LNCaP clone FGC (cell line): ENCODE measurements at regions not wholly inside any gene's neighbourhood (a gene's known extent, or its start where the extent isn't known, plus 50 kb on each side); places are given as distances from the start of the nearest gene placed in this dataset.

ENCODE experiments used
- DNase-seq: peaks from one replicate; pipeline ENCODE4 v3.0.0-alpha.2; 2011; ENCODE audit warnings: low read depth
- H3K4me3 ChIP-seq: 2 replicates; pipeline ENCODE4 v1.5.1; 2011; ENCODE audit warnings: mild to moderate bottlenecking, low read depth, low read length, control low read depth
- CTCF ChIP-seq: IDR thresholded peaks from 2 replicates; pipeline ENCODE4 v1.5.1; 2012; ENCODE audit warnings: mild to moderate bottlenecking; ENCODE audit not compliant: control insufficient read depth, insufficient read depth; ENCODE audit errors: extremely low read depth

- DNase-seq: no peak
- no peak for TF ChIP-seq CTCF
- H3K4me3 ChIP-seq: no peak overlapping the region
Observed at GRCh38 chr15:91491101-91491950, 362.2 kb upstream of the SLCO3A1 start.

- TF ChIP-seq CTCF: no peak
- H3K4me3 ChIP-seq: no peak overlapping the region
- no peak for DNase-seq
Observed at GRCh38 chr15:91496754-91497691, 356.5 kb upstream of the SLCO3A1 start.

DNA sequence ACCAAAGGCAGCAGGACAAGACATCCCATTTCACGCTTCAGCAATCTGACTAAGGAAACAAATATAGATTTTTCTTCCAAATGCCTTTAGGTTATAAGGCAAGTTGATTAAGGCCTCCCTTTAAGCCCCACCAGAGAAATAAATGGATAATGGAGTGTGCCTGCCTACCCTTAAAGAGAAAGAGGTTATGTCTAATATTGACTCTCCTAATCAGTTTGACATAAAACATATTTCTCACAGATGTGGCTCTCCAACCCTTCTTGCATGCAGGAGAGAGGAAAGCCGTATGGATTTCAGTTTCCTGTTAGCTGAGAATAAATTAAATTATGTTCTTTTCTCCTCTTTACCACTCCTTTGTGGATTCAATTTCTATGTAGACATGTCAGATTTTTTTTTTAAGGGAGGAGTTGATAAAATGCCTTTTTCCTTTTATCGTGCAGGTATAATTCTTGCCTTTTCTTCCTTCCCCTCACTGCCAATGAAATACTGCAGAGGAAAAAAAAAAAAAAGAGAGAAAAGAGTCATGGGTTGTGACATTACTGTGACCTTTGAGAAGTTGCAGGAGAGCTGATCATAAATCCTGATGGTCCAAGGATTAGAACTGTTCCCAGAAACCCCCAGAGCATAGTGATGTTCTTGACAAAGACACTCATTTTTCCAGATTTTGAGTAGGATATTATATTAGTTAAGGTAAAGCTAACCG, 355.3 kb upstream of the SLCO3A1 start:
- no peak for DNase-seq
- no peak overlapping the region for H3K4me3 ChIP-seq
- no peak for TF ChIP-seq CTCF

DNA sequence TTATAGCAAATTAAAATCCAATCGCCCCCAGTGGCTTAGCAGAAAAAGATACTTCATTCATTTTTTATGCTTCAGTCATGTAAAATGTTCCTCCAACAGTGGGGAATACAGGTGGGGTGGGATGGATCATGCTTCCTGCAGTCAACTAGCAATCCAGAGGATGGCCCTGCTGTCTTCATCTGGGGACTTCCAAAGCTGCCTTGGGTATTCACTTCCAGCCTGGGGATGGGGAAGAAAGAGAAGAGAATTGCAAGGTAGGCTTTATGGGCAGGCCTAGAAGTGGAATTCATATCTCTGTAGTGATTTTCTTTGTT, 354.8 kb upstream of the SLCO3A1 start:
- no peak overlapping the region for H3K4me3 ChIP-seq
- TF ChIP-seq CTCF: no peak
- DNase-seq: no peak

DNA sequence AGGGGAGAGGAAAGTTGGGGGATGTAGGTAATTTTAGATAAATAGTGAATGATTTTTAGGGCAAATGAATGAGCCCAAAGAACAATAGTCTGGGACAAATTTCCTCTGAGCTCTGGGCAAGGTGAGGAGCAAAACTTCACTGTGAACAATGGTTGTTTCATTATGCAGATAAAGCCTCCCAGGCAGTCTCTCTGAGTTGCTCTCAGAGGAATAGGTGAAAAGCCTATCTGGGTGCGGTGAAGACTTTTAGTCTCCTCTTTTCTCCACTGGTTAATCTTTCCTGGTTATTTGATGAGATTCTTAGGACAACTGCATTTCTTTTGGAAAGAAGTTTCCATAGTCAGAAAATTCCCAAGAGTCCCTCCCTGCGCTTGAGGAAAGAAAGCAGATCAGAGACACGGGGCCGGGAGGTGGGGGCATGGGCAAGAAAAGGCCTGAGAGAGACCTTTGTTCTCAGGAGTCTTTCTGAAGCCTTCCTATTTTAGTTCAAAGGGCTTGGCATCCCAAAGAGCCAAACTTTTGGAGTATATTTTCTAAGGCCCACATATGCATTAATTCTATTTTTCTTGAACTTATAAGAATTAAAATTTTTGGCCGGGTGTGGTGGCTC, 353.6 kb upstream of the SLCO3A1 start:
- no peak overlapping the region for H3K4me3 ChIP-seq
- TF ChIP-seq CTCF: no peak
- DNase-seq: no peak

DNA sequence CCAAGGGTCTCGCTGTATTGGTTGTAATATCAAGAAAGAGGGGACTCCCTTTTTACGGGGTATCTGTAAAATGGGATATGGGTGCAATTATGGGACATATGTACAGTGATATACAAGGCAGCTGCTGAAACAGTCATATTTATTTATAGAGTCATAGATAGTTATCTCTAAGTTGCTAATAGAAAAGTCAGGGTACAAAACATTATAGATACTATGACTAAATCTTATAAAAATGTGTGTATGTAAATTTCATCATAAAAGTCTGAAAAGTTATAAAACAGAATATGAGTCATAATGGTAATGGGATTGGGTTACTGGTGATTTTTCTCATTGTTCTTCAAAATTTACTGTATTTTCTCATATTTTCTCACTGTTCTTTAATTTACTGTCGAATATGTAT, 344.9 kb upstream of the SLCO3A1 start:
- no peak for DNase-seq
- no peak overlapping the region for H3K4me3 ChIP-seq
- no peak for TF ChIP-seq CTCF
